Mesodermal cell (in vitro differentiated cells): ENCODE measurements at regions not wholly inside any gene's neighbourhood (a gene's known extent, or its start where the extent isn't known, plus 50 kb on each side); places are given as distances from the start of the nearest gene placed in this dataset.

ENCODE experiments used
- H3K27ac ChIP-seq: 2 replicates; pipeline ENCODE4 v1.7.0; 2013; ENCODE audit warnings: mild to moderate bottlenecking, low read depth, low read length, moderate library complexity; ENCODE audit not compliant: severe bottlenecking
- H3K36me3 ChIP-seq: 2 replicates; pipeline ENCODE4 v1.7.1; 2013; ENCODE audit warnings: mild to moderate bottlenecking, low read length, moderate library complexity; ENCODE audit not compliant: control insufficient read depth, insufficient read depth
- H3K4me1 ChIP-seq: one replicate; pipeline ENCODE4 v1.7.1; 2013; ENCODE audit warnings: mild to moderate bottlenecking, low read length; ENCODE audit not compliant: insufficient read depth, control insufficient read depth, poor library complexity, severe bottlenecking
- H3K4me3 ChIP-seq: 2 replicates; pipeline ENCODE4 v1.7.0; 2013; ENCODE audit warnings: low read length, control low read depth, mild to moderate bottlenecking; ENCODE audit not compliant: insufficient read depth, poor library complexity, severe bottlenecking; ENCODE audit errors: extremely low read depth
- H3K9me3 ChIP-seq: 2 replicates; pipeline ENCODE4 v1.7.1; 2013; ENCODE audit warnings: mild to moderate bottlenecking, low read length, moderate library complexity; ENCODE audit not compliant: control insufficient read depth
- WGBS, 2 experiments: methylation state at CpG; one replicate each; pipeline ENCODE4 v1.1.5; 2013; ENCODE audit warnings: missing lambda C conversion rate in 2 of 2; ENCODE audit not compliant: insufficient coverage in 2 of 2; 5-methylcytosine and 5-hydroxymethylcytosine counted together

DNA sequence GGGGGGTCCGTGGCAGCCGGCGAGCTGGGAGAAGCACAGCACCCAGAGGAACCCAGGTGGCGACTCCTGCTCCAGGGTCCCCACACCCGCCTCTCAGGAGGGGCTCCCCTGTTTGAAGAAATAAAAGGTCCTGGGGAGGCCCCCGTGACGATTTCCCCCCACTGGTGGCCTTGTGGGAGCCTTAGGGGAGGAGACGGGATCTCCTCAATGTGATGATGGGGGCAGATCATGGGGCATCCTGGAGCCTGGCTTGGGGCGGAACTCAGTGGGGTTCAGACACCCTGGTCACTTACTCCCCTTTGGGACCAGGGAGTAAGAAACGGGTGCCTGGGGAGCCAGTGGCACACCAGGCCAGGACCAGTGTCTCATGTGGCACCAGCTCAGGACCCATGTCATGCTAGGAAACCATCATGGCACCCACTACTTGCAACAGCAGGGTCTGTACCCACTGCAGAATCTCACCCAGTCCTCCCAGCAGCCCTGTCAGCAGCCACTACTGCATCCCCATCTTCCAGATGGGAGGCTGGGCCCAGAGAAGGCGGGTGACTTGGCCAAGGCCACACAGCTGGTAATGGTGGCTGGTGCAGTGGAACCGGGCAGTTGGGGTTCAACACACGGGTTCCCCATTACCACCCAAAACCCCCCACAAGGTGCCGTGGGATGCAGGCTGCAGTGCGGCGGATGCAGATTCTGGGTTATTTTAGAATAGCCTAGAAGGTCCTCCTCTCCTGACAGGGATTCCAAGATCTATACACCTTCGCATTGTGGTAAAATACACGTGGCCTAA, 130.7 kb downstream of the CTTN start:
- Histone ChIP-seq H3K4me1 (peaks cover 34% of the 10 kb centered on the region), H3K27ac (no peak overlapping the region), H3K36me3 (no peaks in the 10 kb centered on the region), H3K4me3 (no peak overlapping the region), H3K9me3 (peaks cover 3% of the 10 kb centered on the region)
- WGBS, 2 experiments = 90 to 93% methylated on average over 13 to 14 of the region's 18 CpGs

DNA sequence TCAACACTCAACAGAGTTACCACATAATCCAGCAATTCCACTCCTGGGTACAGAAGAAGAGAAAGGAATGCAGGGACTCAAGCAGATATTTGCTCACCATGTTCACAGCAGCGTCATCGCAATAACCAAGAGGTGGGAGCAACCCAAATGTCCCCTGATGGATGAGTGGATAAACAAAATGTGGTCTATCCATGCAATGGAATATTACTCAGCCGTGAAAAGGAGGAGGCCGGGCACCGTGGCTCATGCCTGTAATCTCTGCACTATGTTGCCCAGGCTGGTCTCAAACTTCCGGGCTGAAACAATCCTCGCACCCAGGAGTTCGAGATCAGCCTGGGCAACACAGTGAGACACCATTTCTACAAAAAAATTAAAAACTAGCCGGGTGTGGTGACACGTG, 131.7 kb downstream of the CTTN start:
- H3K4me1 ChIP-seq = peaks cover 24% of the 10 kb centered on the region
- H3K9me3 ChIP-seq = peaks cover 3% of the 10 kb centered on the region
- H3K36me3 ChIP-seq = no peaks in the 10 kb centered on the region
- no peak overlapping the region for H3K27ac ChIP-seq
- H3K4me3 ChIP-seq = no peak overlapping the region
- 90 to 92% methylated on average over 8 to 10 of the region's 10 CpGs for WGBS, 2 experiments

DNA sequence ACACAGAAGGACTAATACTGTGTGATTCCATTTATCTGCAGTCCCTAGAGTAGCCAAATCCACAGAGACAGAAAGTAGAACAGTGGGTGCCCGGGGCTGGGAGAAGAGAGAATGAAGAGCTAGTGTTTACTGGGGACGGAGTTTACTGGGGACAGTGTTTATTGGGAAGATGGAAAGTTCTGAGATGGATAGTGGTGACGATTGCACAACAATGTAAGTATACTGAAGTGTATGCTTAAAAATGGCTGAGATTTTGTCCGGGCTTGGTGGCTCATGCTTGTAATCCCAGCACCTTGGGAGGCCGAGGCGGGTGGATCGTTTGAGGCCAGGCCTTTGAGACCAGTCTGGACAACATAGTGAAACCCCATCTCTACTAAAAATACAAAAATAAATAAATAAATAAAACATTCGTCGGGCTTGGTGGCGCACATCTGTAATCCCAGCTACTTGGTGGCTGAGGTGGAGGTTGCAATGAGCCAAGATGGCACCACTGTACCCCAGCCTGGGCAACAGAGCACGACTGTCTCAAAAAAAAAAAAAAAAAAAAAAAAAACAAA, 132.4 kb downstream of the CTTN start:
- H3K4me3 ChIP-seq = no peak overlapping the region
- H3K4me1 ChIP-seq = peaks cover 17% of the 10 kb centered on the region
- 88 to 92% methylated on average over 6 to 7 of the region's 11 CpGs for WGBS, 2 experiments
- no peak overlapping the region for H3K27ac ChIP-seq
- H3K9me3 ChIP-seq = peaks cover 3% of the 10 kb centered on the region
- H3K36me3 ChIP-seq = no peaks in the 10 kb centered on the region

DNA sequence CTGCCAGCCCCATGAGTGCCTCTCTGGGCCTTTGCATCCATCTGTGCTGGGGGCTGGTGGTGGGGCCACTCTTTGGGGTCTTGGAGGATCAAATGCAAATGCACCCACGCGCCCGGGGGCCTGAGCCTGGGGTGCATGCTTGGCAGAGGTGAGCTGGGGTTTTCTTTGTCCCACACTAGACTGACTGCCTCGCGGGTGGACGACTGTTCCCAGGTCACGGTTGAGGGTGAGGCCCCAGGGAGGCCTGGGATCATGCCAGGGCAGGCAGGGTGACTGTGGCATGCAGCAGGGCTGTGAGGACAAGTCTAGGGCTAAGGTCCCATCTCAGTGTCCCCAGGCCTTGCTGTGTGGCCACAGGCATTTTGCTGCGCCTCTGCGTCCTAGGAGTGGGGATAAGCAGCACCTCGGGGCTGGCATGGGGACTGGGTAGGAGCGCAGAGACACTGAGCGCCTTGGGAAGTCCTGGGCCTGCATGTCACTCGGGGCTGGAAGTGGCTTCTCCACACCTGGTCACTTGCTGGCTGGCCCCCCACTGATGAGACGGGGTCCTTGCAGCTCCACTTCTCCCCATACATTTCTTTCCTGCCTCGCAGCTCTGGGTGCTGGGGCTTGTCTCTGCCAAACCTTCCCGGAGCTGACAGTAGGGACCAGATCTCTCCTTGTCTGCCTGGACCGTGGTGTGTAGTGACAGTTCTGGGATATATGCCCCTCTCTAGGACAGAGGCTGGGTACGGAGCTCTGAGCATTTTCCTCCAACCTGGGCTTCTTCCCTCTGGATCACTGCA, 133.1 kb downstream of the CTTN start:
- H3K9me3 ChIP-seq = peaks cover 3% of the 10 kb centered on the region
- H3K36me3 ChIP-seq = no peaks in the 10 kb centered on the region
- no peak overlapping the region for H3K27ac ChIP-seq
- H3K4me3 ChIP-seq = no peak overlapping the region
- 87 to 91% methylated on average over 15 to 17 of the region's 18 CpGs for WGBS, 2 experiments
- H3K4me1 ChIP-seq = peaks cover 11% of the 10 kb centered on the region

DNA sequence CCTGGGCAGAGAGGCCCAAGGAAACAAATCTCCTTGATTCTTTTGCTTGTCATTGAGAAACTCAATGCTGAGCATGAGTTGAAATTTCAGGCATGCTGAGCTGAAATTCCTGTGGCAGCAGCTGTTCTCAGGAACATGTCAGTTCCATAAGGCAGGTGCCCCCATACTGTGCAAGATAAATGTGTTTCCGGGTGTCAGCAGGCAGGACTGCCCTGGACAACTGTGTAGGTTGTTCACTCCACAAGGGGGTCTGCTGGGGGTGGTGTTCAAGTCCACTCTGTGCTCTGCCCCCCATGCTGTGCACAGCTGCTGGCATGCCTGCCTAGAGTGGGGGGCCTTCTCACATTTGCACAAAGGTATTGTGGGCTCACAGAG, 133.7 kb downstream of the CTTN start:
- peaks cover 3% of the 10 kb centered on the region for H3K9me3 ChIP-seq
- H3K4me3 ChIP-seq = no peak overlapping the region
- no peaks in the 10 kb centered on the region for H3K36me3 ChIP-seq
- peaks cover 11% of the 10 kb centered on the region for H3K4me1 ChIP-seq
- no peak overlapping the region for H3K27ac ChIP-seq
- 50 to 71% methylated on average over 1 of the region's 1 CpG for WGBS, 2 experiments

DNA sequence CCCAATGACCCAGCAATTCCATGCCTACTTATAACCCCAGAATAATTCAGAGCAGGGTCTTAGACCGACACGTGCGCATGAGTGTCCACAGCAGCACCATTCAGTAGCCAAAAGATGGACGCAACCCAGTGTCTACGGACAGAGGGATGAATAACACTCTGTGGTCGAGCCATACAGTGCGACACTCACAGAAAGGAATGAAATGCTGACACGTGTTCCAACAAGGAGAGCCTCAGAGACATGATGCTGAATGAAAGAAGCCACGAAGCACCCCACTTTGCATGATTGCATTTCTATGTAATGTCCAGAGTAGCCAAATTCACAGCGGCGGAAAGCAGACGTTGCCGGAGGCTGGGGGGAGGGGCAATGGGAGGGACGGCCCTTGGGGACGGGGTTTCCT, 134.4 kb downstream of the CTTN start:
- peaks cover 3% of the 10 kb centered on the region for H3K9me3 ChIP-seq
- H3K4me1 ChIP-seq = peaks cover 14% of the 10 kb centered on the region
- H3K4me3 ChIP-seq = no peak overlapping the region
- H3K27ac ChIP-seq = no peak overlapping the region
- H3K36me3 ChIP-seq = no peaks in the 10 kb centered on the region
- WGBS, 2 experiments = 85 to 86% methylated on average over 13 to 14 of the region's 15 CpGs

DNA sequence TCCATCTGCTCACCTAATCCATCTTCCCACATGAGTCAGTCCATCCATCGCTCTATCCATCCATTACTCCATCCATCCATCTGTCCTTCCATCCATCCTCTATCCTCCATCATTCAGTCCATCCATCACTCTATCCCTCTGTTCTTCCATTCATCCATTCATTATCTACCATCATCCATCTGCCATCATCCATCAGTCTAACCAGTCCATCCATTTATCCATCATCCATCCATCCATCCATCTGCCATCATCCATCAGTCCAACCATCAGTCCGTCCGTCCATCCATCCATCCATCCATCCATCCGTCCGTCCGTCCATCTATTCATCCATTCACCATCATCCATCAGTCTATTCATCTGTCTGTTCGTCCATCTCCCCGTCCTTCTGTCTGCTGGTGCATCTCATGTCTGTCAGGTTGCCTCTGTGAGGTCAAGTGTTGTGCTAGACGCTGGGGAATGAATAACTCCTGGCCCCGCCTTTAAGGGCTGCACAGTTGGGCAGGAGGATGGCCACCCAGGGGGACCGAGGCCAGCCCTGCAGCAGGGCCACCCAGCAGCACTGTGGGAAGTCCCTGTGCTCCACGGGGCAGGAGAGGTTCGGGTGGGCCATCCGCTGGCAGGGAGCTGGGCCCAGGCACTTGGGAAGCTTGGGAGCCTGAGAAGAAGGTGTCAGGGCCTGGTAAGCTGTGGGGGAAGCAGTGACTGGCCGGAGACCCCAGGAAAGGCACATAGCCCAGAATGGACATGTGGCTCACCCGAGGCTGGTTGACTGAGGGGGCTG, 137.1 kb downstream of the CTTN start:
- H3K4me1 ChIP-seq = peaks cover 20% of the 10 kb centered on the region
- H3K36me3 ChIP-seq = no peaks in the 10 kb centered on the region
- no peak overlapping the region for H3K4me3 ChIP-seq
- no peaks in the 10 kb centered on the region for H3K9me3 ChIP-seq
- 92 to 96% methylated on average over 13 to 16 of the region's 16 CpGs for WGBS, 2 experiments
- H3K27ac ChIP-seq = no peak overlapping the region

DNA sequence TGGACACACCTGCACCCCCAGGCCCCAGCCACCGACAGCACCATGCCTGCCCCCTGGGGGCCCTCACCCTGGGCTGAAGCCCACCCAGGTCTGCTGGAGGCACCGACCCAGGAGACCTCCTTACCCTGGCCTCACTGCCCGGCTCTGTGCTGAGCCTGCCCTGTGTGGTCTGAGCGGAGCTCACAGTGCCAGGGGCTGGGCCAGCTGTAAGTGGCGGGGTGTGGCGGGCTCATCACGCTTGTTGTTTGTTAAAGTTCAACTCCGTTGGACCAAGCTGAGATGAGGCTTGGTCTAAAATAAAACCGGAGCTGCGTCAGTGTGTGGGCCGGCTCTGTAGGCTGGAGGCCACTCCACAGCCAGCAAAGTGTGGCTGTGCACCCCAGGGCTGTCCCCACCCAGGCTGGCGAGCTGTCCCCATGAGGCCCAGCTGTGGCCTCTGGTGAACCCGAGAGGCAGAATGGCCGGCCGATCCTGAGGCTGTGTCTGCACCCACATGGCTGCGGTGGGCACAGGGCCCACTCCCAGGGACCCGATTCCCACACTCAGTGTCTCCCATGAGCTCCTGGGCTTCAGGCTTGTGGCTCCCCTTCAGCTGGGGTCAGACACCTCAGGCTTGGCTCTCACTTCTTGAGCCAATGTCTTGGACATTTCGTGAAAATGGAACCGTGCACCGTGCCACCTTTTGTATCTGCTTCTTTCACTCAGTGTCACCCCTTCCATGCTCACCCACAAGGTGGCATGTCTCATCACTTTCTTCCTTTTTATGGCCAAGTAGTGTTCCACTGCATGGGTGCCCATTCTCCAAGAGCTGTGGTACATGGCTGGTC, 137.9 kb downstream of the CTTN start:
- Histone ChIP-seq H3K4me3 (no peak overlapping the region), H3K4me1 (peaks cover 20% of the 10 kb centered on the region), H3K27ac (no peak overlapping the region), H3K9me3 (no peaks in the 10 kb centered on the region), H3K36me3 (no peaks in the 10 kb centered on the region)
- 88 to 94% methylated on average over 18 to 19 of the region's 20 CpGs for WGBS, 2 experiments

DNA sequence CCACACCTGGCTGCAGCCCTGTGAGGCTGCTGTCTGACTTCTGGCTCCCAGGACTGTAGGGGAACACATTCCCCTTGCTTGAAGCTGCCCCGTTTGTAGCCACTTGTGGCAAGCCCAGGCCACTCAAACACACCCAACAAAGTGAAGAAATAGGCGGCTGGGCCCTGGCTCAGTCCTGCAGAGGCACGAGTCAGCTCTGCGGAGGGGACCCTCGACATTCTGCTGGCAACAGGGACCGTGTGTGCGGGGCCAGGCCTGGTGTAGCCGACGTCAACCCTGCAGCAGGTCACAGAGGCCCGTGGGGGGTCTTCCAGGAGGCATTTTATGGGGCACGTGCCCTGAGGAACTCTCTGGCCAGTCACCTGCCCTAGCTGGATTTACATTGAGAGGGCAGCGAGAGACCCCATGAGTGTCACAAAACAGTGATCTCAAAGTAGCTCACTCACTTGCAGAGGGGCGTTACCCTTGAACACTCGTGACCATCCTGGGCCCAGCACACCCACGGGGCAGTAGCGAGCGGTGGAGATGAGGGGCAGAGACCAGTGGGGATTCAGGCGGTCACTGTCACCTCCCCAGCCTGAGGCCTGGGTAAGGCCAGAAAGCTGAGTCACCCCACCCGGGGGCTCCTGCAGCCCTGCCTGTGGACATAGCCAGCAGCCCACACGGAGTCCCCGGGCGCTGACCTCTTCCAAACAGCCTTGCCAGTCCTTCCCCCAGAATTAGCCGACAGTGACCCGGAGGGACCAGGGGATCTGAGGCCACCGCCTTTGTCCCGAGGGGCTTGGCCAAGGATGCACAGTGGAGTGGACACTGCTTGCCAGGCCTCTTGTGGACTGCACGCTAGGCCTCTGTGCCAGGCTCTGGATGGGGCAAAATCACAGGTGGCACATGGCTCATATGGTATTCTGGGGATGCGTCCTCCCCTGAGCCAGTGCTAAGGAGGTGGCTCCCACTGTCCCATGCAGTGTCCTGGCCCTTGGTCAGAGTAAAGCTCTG, 139.5 kb downstream of the CTTN start:
- H3K4me3 ChIP-seq = no peak overlapping the region
- whole genome bisulfite sequencing, 2 experiments = 93% methylated on average over 26 to 27 of the region's 28 CpGs
- peaks cover 14% of the 10 kb centered on the region for H3K4me1 ChIP-seq
- no peak overlapping the region for H3K27ac ChIP-seq
- H3K9me3 ChIP-seq = no peaks in the 10 kb centered on the region
- H3K36me3 ChIP-seq = no peaks in the 10 kb centered on the region
